Astrocyte of the cerebellum (primary cell): ENCODE measurements at regions not wholly inside any gene's neighbourhood (a gene's known extent, or its start where the extent isn't known, plus 50 kb on each side); places are given as distances from the start of the nearest gene placed in this dataset.

ENCODE experiments used
- DNase-seq: peaks from one replicate; pipeline ENCODE4 v3.0.0-alpha.2; 2011; ENCODE audit warnings: low read depth
- H3K4me3 ChIP-seq: 2 replicates; pipeline ENCODE4 v1.5.1; 2011; ENCODE audit warnings: mild to moderate bottlenecking, low read depth, low read length, moderate library complexity
- in situ Hi-C: cut with HindIII; loops from 2 replicates; pipeline ENCODE4 v1.10.0; 2017; ENCODE audit warnings: low sequenced_read_pairs
- TF ChIP-seq, protein P1 (sequence below): IDR thresholded peaks from 2 replicates; pipeline ENCODE4 v1.5.1; 2012; ENCODE audit warnings: low read length, low read depth, moderate library complexity, mild to moderate bottlenecking; ENCODE audit errors: missing control alignments

GRCh38 chr7:130939321-130940095 lies 205.5 kb upstream of the KLF14 start:
- H3K4me3 ChIP-seq: peak overlapping the region; percentile 46
- TF ChIP-seq, protein P1, sequence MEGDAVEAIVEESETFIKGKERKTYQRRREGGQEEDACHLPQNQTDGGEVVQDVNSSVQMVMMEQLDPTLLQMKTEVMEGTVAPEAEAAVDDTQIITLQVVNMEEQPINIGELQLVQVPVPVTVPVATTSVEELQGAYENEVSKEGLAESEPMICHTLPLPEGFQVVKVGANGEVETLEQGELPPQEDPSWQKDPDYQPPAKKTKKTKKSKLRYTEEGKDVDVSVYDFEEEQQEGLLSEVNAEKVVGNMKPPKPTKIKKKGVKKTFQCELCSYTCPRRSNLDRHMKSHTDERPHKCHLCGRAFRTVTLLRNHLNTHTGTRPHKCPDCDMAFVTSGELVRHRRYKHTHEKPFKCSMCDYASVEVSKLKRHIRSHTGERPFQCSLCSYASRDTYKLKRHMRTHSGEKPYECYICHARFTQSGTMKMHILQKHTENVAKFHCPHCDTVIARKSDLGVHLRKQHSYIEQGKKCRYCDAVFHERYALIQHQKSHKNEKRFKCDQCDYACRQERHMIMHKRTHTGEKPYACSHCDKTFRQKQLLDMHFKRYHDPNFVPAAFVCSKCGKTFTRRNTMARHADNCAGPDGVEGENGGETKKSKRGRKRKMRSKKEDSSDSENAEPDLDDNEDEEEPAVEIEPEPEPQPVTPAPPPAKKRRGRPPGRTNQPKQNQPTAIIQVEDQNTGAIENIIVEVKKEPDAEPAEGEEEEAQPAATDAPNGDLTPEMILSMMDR: no peak
- no peak for DNase-seq
- in situ Hi-C loops: no loop called here

GRCh38 chr7:130940326-130940725 lies 206.3 kb upstream of the KLF14 start:
- TF ChIP-seq, protein P1: no peak
- H3K4me3 ChIP-seq: peak overlapping the region; percentile 46
- in situ Hi-C loops: no loop called here
- no peak for DNase-seq

DNA sequence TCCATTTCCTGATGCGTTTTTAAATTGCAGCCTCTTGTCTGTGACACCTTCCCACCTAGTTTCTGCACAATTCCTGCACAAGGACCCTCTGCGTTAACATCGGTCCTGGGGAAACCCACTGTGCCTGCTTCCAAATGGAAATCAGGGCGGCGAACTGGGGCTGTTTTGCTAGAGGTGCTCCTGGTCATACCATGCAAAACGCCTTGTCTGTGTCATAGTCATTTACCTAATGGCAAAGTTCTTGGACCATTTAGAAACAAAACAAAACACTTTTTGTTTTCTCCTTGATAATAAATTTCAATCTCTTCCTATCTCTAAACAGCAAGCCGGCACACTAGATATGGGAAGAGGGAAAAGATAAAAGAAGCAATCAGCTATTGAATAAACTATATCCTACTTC lies 206.9 kb upstream of the KLF14 start:
- H3K4me3 ChIP-seq: peak overlapping the region; percentile 46
- in situ Hi-C loops: no loop called here
- no peak for DNase-seq
- TF ChIP-seq, protein P1: no peak

DNA sequence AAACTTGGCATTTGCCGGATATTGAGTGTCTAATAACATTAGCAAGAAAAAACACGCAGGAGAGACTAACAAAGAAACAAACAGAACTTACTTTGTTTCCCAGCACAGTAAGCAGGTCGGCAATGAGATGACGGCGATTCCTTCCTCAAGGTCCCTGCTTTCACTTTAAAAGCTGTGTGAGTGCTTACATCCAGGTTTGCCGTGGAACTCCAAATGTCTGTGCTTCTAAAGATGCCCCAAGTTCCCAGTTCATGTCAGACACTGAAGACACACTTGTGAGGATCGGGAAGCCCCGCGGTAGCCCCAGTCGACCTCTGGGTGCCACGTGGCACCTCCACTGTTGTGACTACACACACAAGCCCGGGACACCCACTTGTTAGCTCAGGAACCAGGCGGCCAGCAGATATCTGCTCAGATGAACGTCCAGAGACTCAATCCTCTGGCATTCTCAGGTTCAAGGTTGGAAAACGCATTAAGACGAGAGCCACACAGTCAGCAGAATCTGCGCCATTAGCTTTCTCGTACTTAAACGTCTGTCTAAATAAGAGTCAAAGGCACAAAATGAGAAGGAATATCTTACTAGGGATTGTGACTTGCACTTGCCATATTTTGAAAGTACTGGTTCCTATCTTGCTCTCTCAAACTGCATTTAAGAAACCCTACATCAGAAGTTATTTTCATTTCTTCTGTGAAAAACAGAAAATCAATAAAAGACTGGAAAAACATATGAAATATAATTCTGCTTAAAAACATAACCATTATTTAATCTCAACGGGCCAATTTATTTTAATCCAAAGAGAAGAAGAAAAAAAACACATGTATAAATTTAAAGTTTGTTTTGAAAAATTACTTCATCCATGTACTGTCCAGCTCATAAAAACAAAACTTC lies 207.6 kb upstream of the KLF14 start:
- DNase-seq: no peak
- TF ChIP-seq, protein P1: no peak
- H3K4me3 ChIP-seq: peak overlapping the region; percentile 46
- in situ Hi-C loops: no loop called here

DNA sequence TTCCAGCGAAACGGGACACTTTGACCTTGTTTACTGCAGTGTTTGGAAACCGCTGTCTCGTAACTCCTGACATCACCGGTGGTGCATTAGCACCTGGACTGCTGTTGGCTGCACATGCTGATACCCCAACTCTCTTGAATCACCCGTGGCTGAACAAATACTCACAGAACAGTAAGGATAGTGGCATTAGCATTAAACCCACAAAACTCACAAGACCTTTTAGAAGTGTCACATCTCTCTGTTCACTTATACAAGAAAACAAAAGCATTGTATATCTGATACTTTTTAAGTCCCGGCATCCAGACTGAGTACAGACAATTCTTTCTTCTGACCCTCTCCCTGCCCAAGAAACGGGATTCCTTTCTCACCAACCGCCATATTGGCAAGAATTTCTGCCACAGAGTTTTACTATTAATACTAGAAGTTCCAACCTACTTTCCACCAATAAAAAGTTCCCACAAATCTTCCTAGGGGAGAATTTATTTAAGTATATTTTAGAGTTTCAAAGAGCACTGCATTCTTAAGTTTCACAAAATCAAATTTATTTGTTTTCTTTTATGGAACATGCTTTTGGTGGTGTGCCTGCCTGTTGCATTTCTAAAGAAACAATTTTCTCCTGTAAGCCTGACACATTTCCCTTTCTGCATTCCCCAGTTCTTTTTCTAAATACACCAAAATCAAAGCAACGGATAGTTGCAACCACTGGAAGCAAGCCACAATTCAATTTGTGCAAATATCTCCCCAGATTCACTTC lies 208.4 kb upstream of the KLF14 start:
- DNase-seq: no peak
- in situ Hi-C loops: no loop called here

More for the DNA sequence above, 208.4 kb upstream of the KLF14 start:
- TF ChIP-seq, protein P1: no peak
- peak overlapping the region; percentile 16 for H3K4me3 ChIP-seq
